LNCAP (cell line): ENCODE measurements at regions not wholly inside any gene's neighbourhood (a gene's known extent, or its start where the extent isn't known, plus 50 kb on each side); places are given as distances from the start of the nearest gene placed in this dataset.

Experiments
- CTCF ChIP-seq: fragments of 450-650 bp; IDR thresholded peaks from 2 replicates; pipeline ENCODE4 v1.5.1; 2017; ENCODE audit warnings: mild to moderate bottlenecking

- no peak for TF ChIP-seq CTCF
These were observed 555.3 kb downstream of the MED13L start for GRCh38 chr12:115722181-115722580.

- TF ChIP-seq CTCF = no peak
These were observed 560.9 kb downstream of the MED13L start for GRCh38 chr12:115716551-115716950.

- no peak for TF ChIP-seq CTCF
These were observed 564.8 kb downstream of the MED13L start for GRCh38 chr12:115712676-115713075.

DNA sequence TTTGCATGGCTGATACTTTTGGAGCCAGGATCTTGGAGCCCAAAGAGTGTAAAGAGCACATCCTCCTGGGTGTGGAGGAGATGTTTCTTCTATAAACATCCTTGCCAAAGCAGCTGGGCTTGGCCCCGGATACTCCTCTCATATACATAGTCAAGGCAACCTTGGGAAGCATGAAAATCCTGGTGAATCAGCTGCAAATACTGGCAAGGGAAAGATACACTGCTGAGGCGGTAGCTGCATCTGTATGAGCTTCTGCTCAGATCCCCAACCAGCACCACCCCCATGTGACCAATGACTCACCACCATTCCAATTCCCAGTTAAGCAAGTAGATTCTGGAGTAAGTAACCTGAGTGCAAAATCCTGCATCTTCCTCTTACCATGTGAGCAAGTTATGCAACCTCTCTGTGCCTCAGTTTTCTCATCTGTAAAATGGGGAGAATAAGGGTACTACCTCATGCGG, 567.4 kb downstream of the MED13L start:
- TF ChIP-seq CTCF = no peak

DNA sequence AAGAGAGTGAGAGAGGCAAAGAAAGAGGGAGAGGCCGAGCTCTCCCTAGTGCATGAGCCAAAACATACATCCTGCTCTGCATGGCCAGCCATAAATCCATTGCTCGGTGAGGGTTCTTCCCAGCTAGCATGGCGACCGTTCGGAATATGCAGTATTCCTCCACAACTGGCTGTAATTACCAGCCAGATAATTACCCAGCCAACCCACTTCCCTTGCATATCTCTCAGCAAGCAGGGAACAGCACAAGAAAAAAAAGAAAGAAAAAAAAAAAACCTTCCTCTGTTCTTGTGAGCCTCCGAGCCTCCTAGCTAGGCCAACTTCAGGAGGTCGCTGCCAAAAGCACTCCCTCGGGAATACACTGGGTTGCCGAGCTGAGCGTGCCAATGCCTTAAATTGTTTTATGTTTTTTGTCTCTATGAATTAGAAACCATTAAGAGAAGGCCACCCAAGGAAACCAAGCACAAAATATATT, 567.9 kb downstream of the MED13L start:
- TF ChIP-seq CTCF = no peak

DNA sequence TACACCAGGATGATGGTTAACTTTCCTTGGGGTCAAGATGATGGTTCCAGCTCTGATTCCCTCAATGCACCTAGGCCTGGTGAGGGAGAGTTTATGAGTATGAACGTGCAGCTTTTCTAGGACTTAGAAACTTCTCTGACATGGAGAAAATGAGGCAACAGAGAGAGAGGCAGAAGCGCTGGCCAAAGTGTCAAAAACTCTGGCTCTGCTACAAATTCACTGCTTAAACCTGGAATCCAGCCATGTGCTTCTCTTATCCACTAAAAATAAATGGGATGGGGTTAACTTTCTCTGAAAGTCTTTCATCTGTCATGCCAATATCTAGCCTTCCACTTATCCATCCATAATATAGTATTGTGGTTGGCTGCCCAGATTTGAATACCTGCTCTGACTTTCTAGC, 568.7 kb downstream of the MED13L start:
- TF ChIP-seq CTCF = no peak

- TF ChIP-seq CTCF = no peak
These were observed 576.5 kb downstream of the MED13L start for GRCh38 chr12:115700896-115701465.

DNA sequence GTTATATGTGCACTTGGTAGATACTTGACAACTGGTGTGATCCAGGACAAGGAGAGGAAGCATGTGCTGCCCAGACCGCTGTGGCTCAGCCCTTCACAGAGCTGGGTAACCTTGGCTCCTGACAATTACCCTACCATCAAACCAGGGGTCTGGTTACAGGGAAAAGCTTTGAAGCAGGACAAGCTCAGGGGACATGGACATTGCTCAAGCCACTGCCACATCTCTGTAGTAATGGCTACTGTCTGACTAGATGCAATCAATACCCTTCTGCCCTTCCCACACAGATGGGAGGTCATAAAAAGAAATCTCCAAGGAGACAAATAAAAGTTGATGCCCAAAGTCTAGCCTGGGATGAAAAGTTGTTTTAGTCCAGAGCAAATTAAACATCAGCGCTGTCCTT, 577.4 kb downstream of the MED13L start:
- TF ChIP-seq CTCF = no peak
